Ecto neural progenitor cell (in vitro differentiated cells): ENCODE measurements at regions not wholly inside any gene's neighbourhood (a gene's known extent, or its start where the extent isn't known, plus 50 kb on each side); places are given as distances from the start of the nearest gene placed in this dataset.

Experiments used
- DNase-seq: peaks from one replicate; pipeline ENCODE4 v3.0.0-alpha.2; 2018; ENCODE audit warnings: low spot score

GRCh38 chr7:47043304-47043703 lies 538.6 kb downstream of the TNS3 start:
- DNase-seq = no peak

- no peak for DNase-seq
These were observed 539.2 kb downstream of the TNS3 start for GRCh38 chr7:47042669-47043068.

GRCh38 chr7:47040795-47041347 lies 541.0 kb downstream of the TNS3 start:
- DNase-seq = no peak

- DNase-seq = no peak
These were observed 542.0 kb downstream of the TNS3 start for GRCh38 chr7:47039904-47040303.

GRCh38 chr7:47039089-47039648 lies 542.7 kb downstream of the TNS3 start:
- DNase-seq = no peak

GRCh38 chr7:47038621-47039020 lies 543.3 kb downstream of the TNS3 start:
- DNase-seq = no peak

- no peak for DNase-seq
These were observed 544.3 kb downstream of the TNS3 start for GRCh38 chr7:47037607-47038006.

- no peak for DNase-seq
These were observed 545.0 kb downstream of the TNS3 start for GRCh38 chr7:47036909-47037308.

- DNase-seq = no peak
These were observed 546.4 kb downstream of the TNS3 start for GRCh38 chr7:47035522-47035921.

- no peak for DNase-seq
These were observed 547.7 kb downstream of the TNS3 start for GRCh38 chr7:47034180-47034579.

- no peak for DNase-seq
These were observed 549.4 kb downstream of the TNS3 start for GRCh38 chr7:47032536-47032908.

GRCh38 chr7:47031786-47032535 lies 550.0 kb downstream of the TNS3 start:
- no peak for DNase-seq

GRCh38 chr7:47028284-47028683 lies 553.6 kb downstream of the TNS3 start:
- DNase-seq = no peak

GRCh38 chr7:47027695-47028240 lies 554.1 kb downstream of the TNS3 start:
- DNase-seq = no peak

GRCh38 chr7:47026780-47027361 lies 555.0 kb downstream of the TNS3 start:
- no peak for DNase-seq

GRCh38 chr7:47024991-47025390 lies 556.9 kb downstream of the TNS3 start:
- no peak for DNase-seq

- no peak for DNase-seq
These were observed 573.5 kb downstream of the TNS3 start for GRCh38 chr7:47008461-47008860.

- DNase-seq = no peak
These were observed 574.4 kb downstream of the TNS3 start for GRCh38 chr7:47007471-47007870.

- DNase-seq = no peak
These were observed 581.4 kb downstream of the TNS3 start for GRCh38 chr7:47000561-47000960.

GRCh38 chr7:46999866-47000265 lies 582.0 kb downstream of the TNS3 start:
- DNase-seq = no peak

- DNase-seq = no peak
These were observed 584.9 kb downstream of the TNS3 start for GRCh38 chr7:46996972-46997371.

GRCh38 chr7:46993396-46993795 lies 588.5 kb downstream of the TNS3 start:
- no peak for DNase-seq

- DNase-seq = no peak
These were observed 591.1 kb downstream of the TNS3 start for GRCh38 chr7:46990761-46991160.
